ENCODE measurements at regions not wholly inside any gene's neighbourhood (a gene's known extent, or its start where the extent isn't known, plus 50 kb on each side); places are given as distances from the start of the nearest gene placed in this dataset.

DNA sequence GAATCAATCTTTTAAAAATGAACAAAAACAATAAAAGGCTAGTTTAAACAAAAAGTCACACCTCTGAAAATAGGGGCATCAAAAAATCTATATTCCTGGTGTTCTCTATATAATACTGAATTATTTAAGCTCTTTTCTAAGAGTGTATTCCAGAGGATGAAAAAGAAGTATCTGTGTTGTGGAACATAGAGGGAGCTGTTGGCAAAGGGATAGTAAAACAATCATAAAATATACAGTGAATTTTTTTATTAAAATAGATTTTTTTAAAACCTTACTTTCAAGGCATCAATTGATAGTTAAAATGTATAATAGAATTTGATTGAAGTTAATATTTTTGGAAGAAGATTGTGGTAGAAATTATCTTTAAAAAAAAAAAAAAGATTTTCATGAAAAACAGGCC is 1409.1 kb upstream of the CELF2 start:
- Histone ChIP-seq H3K36me3 (ENCODE audit: control insufficient read depth in 4 of 4, insufficient read depth in 3 of 4, low read depth in 1 of 4, low read length in 3 of 4) (no peaks in the 10 kb centered on the region), H3K4me1 (ENCODE audit: control insufficient read depth in 4 of 4, insufficient read depth in 4 of 4, low read length in 3 of 4) (no peaks in the 10 kb centered on the region), H3K9me3 (ENCODE audit: control insufficient read depth in 4 of 4, low read length in 3 of 4) (no peaks in the 10 kb centered on the region), H3K9ac (ENCODE audit: low read depth in 1 of 2, low read length in 2 of 2) (no peak overlapping the region), H3K27ac (ENCODE audit: low read depth in 1 of 2, low read length in 2 of 2) (no peak overlapping the region), H3K4me3 (ENCODE audit: low read depth in 1 of 3, low read length in 3 of 3) (no peak overlapping the region), H3K27me3 (ENCODE audit: control insufficient read depth in 4 of 4, insufficient read depth in 4 of 4, low read length in 3 of 4) (no peaks in the 10 kb centered on the region)
- no peak for DNase-seq (ENCODE audit: low spot score)
- TF ChIP-seq TAF1 (conservative IDR thresholded peaks at IDR 0.05): no peak
- peak; percentile 18 to 19 for TF ChIP-seq RAD21 (IDR thresholded peaks at IDR 0.05)

DNA sequence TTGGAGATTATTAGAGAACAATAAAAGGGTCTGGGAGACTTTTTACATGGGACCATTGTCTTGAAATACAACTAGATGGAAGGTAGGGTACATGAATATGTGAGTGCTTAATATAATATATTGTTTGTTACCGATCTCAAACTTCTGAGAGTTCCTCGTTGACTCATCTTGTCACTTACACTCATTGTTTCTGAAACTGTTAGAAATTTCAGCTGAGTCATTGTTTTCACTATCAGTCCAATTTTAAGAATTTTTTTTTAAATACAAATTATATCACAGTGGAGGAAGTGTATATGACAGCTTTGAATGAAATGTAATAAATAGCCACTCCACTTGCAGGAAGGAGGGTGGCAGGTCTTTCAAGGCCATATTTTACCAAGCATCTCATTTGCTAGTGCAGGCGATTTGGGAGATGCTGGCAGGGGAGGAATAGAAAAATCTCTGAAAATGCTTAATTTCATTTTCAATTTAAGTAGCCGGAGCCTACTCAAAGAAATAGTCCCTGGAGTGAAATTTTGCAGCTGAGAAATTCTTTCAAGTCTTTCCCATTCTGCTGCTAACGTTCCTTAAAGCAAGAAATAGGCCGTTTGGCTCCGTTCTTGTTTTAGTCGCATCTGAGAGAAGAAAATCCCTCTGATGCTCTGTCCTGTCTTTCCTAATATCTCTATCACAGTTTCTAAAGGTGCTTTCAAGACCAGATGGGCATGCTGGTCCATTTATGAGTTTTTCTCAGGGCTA is 1404.2 kb upstream of the CELF2 start:
- H3K9me3 ChIP-seq (ENCODE audit: control insufficient read depth in 4 of 4, low read length in 3 of 4): no peaks in the 10 kb centered on the region
- no peak for DNase-seq (ENCODE audit: low spot score)
- no peak overlapping the region for H3K4me3 ChIP-seq (ENCODE audit: low read depth in 1 of 3, low read length in 3 of 3)
- TF ChIP-seq NR2F2 (IDR thresholded peaks at IDR 0.05): no peak
- no peak for TF ChIP-seq RAD21 (IDR thresholded peaks at IDR 0.05)
- TF ChIP-seq SP1 (IDR thresholded peaks at IDR 0.05): no peak
- TF ChIP-seq, protein P1, sequence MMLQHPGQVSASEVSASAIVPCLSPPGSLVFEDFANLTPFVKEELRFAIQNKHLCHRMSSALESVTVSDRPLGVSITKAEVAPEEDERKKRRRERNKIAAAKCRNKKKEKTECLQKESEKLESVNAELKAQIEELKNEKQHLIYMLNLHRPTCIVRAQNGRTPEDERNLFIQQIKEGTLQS (IDR thresholded peaks at IDR 0.05): no peak
- TF ChIP-seq, protein P2, sequence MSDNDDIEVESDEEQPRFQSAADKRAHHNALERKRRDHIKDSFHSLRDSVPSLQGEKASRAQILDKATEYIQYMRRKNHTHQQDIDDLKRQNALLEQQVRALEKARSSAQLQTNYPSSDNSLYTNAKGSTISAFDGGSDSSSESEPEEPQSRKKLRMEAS (IDR thresholded peaks at IDR 0.05): no peak
- no peak for TF ChIP-seq TAF1 (conservative IDR thresholded peaks at IDR 0.05)
- no peak for TF ChIP-seq JUND (IDR thresholded peaks at IDR 0.05)
- TF ChIP-seq, protein P3, sequence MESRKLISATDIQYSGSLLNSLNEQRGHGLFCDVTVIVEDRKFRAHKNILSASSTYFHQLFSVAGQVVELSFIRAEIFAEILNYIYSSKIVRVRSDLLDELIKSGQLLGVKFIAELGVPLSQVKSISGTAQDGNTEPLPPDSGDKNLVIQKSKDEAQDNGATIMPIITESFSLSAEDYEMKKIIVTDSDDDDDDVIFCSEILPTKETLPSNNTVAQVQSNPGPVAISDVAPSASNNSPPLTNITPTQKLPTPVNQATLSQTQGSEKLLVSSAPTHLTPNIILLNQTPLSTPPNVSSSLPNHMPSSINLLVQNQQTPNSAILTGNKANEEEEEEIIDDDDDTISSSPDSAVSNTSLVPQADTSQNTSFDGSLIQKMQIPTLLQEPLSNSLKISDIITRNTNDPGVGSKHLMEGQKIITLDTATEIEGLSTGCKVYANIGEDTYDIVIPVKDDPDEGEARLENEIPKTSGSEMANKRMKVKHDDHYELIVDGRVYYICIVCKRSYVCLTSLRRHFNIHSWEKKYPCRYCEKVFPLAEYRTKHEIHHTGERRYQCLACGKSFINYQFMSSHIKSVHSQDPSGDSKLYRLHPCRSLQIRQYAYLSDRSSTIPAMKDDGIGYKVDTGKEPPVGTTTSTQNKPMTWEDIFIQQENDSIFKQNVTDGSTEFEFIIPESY (IDR thresholded peaks at IDR 0.05): no peak
- TF ChIP-seq FOXA2 (IDR thresholded peaks at IDR 0.05): no peak
- no peak for TF ChIP-seq RXRA (IDR thresholded peaks at IDR 0.05)
- TF ChIP-seq HNF4A (conservative IDR thresholded peaks at IDR 0.05): no peak
- TF ChIP-seq GABPA (IDR thresholded peaks at IDR 0.05 in 1 of 2, conservative IDR thresholded peaks at IDR 0.05 in 1 of 2): no peak
- no peak for TF ChIP-seq EGR1 (IDR thresholded peaks at IDR 0.05; ENCODE audit: low read depth in 2 of 2)
- TF ChIP-seq, protein P4, sequence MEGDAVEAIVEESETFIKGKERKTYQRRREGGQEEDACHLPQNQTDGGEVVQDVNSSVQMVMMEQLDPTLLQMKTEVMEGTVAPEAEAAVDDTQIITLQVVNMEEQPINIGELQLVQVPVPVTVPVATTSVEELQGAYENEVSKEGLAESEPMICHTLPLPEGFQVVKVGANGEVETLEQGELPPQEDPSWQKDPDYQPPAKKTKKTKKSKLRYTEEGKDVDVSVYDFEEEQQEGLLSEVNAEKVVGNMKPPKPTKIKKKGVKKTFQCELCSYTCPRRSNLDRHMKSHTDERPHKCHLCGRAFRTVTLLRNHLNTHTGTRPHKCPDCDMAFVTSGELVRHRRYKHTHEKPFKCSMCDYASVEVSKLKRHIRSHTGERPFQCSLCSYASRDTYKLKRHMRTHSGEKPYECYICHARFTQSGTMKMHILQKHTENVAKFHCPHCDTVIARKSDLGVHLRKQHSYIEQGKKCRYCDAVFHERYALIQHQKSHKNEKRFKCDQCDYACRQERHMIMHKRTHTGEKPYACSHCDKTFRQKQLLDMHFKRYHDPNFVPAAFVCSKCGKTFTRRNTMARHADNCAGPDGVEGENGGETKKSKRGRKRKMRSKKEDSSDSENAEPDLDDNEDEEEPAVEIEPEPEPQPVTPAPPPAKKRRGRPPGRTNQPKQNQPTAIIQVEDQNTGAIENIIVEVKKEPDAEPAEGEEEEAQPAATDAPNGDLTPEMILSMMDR (IDR thresholded peaks at IDR 0.05; ENCODE audit: low read depth, low read length, missing input control): no peak
- TF ChIP-seq, protein P5, sequence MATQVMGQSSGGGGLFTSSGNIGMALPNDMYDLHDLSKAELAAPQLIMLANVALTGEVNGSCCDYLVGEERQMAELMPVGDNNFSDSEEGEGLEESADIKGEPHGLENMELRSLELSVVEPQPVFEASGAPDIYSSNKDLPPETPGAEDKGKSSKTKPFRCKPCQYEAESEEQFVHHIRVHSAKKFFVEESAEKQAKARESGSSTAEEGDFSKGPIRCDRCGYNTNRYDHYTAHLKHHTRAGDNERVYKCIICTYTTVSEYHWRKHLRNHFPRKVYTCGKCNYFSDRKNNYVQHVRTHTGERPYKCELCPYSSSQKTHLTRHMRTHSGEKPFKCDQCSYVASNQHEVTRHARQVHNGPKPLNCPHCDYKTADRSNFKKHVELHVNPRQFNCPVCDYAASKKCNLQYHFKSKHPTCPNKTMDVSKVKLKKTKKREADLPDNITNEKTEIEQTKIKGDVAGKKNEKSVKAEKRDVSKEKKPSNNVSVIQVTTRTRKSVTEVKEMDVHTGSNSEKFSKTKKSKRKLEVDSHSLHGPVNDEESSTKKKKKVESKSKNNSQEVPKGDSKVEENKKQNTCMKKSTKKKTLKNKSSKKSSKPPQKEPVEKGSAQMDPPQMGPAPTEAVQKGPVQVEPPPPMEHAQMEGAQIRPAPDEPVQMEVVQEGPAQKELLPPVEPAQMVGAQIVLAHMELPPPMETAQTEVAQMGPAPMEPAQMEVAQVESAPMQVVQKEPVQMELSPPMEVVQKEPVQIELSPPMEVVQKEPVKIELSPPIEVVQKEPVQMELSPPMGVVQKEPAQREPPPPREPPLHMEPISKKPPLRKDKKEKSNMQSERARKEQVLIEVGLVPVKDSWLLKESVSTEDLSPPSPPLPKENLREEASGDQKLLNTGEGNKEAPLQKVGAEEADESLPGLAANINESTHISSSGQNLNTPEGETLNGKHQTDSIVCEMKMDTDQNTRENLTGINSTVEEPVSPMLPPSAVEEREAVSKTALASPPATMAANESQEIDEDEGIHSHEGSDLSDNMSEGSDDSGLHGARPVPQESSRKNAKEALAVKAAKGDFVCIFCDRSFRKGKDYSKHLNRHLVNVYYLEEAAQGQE (IDR thresholded peaks at IDR 0.05): no peak
- no peaks in the 10 kb centered on the region for H3K4me1 ChIP-seq (ENCODE audit: control insufficient read depth in 4 of 4, insufficient read depth in 4 of 4, low read length in 3 of 4)
- H3K9ac ChIP-seq (ENCODE audit: low read depth in 1 of 2, low read length in 2 of 2): no peak overlapping the region
- 67% methylated on average over 8 of the region's 8 CpGs for WGBS
- no peaks in the 10 kb centered on the region for H3K36me3 ChIP-seq (ENCODE audit: control insufficient read depth in 4 of 4, insufficient read depth in 3 of 4, low read depth in 1 of 4, low read length in 3 of 4)
- no peaks in the 10 kb centered on the region for H3K27me3 ChIP-seq (ENCODE audit: control insufficient read depth in 4 of 4, insufficient read depth in 4 of 4, low read length in 3 of 4)
- no peak overlapping the region for H3K27ac ChIP-seq (ENCODE audit: low read depth in 1 of 2, low read length in 2 of 2)
